ENCODE measurements at regions not wholly inside any gene's neighbourhood (a gene's known extent, or its start where the extent isn't known, plus 50 kb on each side); places are given as distances from the start of the nearest gene placed in this dataset.

DNA sequence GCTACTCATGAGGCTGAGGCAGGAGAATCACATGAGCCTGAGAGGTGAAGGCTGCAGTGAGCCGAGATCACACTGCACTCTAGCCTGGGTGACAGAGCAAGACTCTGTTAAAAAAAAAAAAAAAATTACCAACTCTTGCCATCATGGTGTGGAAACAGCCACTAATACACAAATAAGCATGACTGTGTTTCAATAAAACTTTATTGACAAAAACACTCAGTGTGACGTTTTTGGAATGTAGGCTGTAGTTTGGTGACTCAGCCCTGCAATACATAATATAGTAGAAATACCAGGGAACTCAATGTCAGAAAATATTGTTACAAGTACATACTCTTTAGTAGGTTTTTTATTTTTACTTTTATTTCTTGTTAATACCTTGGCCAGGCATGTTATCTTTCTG is 207.1 kb downstream of the CASP12 start:
- no peak overlapping the region for H2AFZ ChIP-seq (ENCODE audit: insufficient read depth, low read length, poor library complexity)
- no peak overlapping the region for H3K14ac ChIP-seq (ENCODE audit: low read length)
- no peak overlapping the region for H2AK5ac ChIP-seq (ENCODE audit: low read length)
- no peak overlapping the region for H2BK120ac ChIP-seq (ENCODE audit: insufficient read depth, low read length, poor library complexity)
- H3K4ac ChIP-seq (ENCODE audit: low read depth, low read length) = no peak overlapping the region
- peaks cover 2 to 4% of the 10 kb centered on the region in 2 experiments for H3K4me1 ChIP-seq (ENCODE audit: control insufficient read depth in 1 of 2, insufficient read depth in 2 of 2, low read length in 2 of 2)
- H3K79me2 ChIP-seq (ENCODE audit: control insufficient read depth, insufficient read depth, low read length, poor library complexity) = no peaks in the 10 kb centered on the region
- no peak overlapping the region for H3K9ac ChIP-seq (ENCODE audit: low read length)
- H2BK12ac ChIP-seq (ENCODE audit: low read length) = peak overlapping the region; percentile 58
- H3K4me3 ChIP-seq (ENCODE audit: low read depth, low read length) = no peak overlapping the region
- H4K12ac ChIP-seq (ENCODE audit: low read depth, low read length) = no peak overlapping the region
- no peak overlapping the region for H3K27ac ChIP-seq (ENCODE audit: low read depth, low read length)
- H2BK5ac ChIP-seq (ENCODE audit: low read depth, low read length, poor library complexity) = no peak overlapping the region
- no peak overlapping the region for H3K18ac ChIP-seq (ENCODE audit: low read length)
- H3K79me1 ChIP-seq (ENCODE audit: low read length) = no peaks in the 10 kb centered on the region
- H4K91ac ChIP-seq (ENCODE audit: low read depth, low read length) = no peak overlapping the region
- H3K4me2 ChIP-seq (ENCODE audit: low read length) = no peak overlapping the region
- no peaks in the 10 kb centered on the region for H3K36me3 ChIP-seq (ENCODE audit: control insufficient read depth in 1 of 2, insufficient read depth in 2 of 2, low read length in 2 of 2)
- no peak for DNase-seq
- no peak overlapping the region for H3K23ac ChIP-seq (ENCODE audit: low read length)
- H3K9me3 ChIP-seq (ENCODE audit: insufficient read depth, low read depth, low read length) = no peaks in the 10 kb centered on the region
- H4K8ac ChIP-seq (ENCODE audit: low read depth, low read length) = no peak overlapping the region
- no peaks in the 10 kb centered on the region for H3K27me3 ChIP-seq (ENCODE audit: insufficient read depth, low read length)
- no CpG with 5 or more reads among the region's 2 CpGs for WGBS (ENCODE audit: extremely low coverage, insufficient coverage, insufficient read length)

GRCh38 chr11:104690241-104690640 is 208.0 kb downstream of the CASP12 start:
- Histone ChIP-seq H3K36me3 (ENCODE audit: control insufficient read depth in 1 of 2, insufficient read depth in 2 of 2, low read length in 2 of 2) (no peaks in the 10 kb centered on the region), H3K79me1 (ENCODE audit: low read length) (no peaks in the 10 kb centered on the region), H3K18ac (ENCODE audit: low read length) (no peak overlapping the region), H3K4me2 (ENCODE audit: low read length) (no peak overlapping the region), H4K8ac (ENCODE audit: low read depth, low read length) (no peak overlapping the region), H4K12ac (ENCODE audit: low read depth, low read length) (no peak overlapping the region), H3K27ac (ENCODE audit: low read depth, low read length) (no peak overlapping the region), H4K91ac (ENCODE audit: low read depth, low read length) (no peak overlapping the region), H3K14ac (ENCODE audit: low read length) (no peak overlapping the region), H2BK12ac (ENCODE audit: low read length) (no peak overlapping the region), H3K4ac (ENCODE audit: low read depth, low read length) (no peak overlapping the region), H3K79me2 (ENCODE audit: control insufficient read depth, insufficient read depth, low read length, poor library complexity) (no peaks in the 10 kb centered on the region), H3K4me3 (ENCODE audit: low read depth, low read length) (no peak overlapping the region), H2BK5ac (ENCODE audit: low read depth, low read length, poor library complexity) (no peak overlapping the region), H3K9ac (ENCODE audit: low read length) (no peak overlapping the region), H2BK120ac (ENCODE audit: insufficient read depth, low read length, poor library complexity) (no peak overlapping the region), H3K27me3 (ENCODE audit: insufficient read depth, low read length) (no peaks in the 10 kb centered on the region), H3K9me3 (ENCODE audit: insufficient read depth, low read depth, low read length) (no peaks in the 10 kb centered on the region), H3K4me1 (ENCODE audit: control insufficient read depth in 1 of 2, insufficient read depth in 2 of 2, low read length in 2 of 2) (peaks cover 2 to 4% of the 10 kb centered on the region in 2 experiments), H3K23ac (ENCODE audit: low read length) (no peak overlapping the region), H2AK5ac (ENCODE audit: low read length) (no peak overlapping the region), H2AFZ (ENCODE audit: insufficient read depth, low read length, poor library complexity) (no peak overlapping the region)
- WGBS (ENCODE audit: extremely low coverage, insufficient coverage, insufficient read length) = no CpG with 5 or more reads among the region's 2 CpGs
- DNase-seq = no peak

DNA sequence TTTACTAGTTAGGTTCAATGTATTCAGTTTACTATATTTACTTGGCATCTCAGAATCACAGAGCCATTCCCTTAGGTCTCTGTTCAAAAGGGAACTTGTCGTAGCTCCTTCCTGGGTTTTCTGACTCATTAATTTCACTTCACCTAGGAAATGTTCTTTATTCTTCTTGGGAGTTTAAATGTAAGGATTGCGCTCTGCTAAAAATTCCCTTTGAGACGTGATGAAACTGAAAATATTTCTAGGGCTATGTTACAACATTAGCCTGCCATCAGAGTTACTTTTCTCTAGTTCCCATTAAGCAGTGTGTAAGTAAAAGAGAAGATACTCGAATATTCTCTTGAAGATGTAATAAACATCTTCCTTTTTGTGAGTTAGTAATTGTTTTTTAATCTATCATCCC is 209.5 kb downstream of the CASP12 start:
- Histone ChIP-seq H4K8ac (ENCODE audit: low read depth, low read length) (no peak overlapping the region), H3K4me2 (ENCODE audit: low read length) (no peak overlapping the region), H3K79me1 (ENCODE audit: low read length) (no peaks in the 10 kb centered on the region), H2BK120ac (ENCODE audit: insufficient read depth, low read length, poor library complexity) (no peak overlapping the region), H3K14ac (ENCODE audit: low read length) (no peak overlapping the region), H3K4me3 (ENCODE audit: low read depth, low read length) (no peak overlapping the region), H4K91ac (ENCODE audit: low read depth, low read length) (no peak overlapping the region), H2BK12ac (ENCODE audit: low read length) (no peak overlapping the region), H2AK5ac (ENCODE audit: low read length) (no peak overlapping the region), H3K4me1 (ENCODE audit: control insufficient read depth in 1 of 2, insufficient read depth in 2 of 2, low read length in 2 of 2) (no peaks in the 10 kb centered on the region), H2BK5ac (ENCODE audit: low read depth, low read length, poor library complexity) (no peak overlapping the region), H4K12ac (ENCODE audit: low read depth, low read length) (no peak overlapping the region), H3K36me3 (ENCODE audit: control insufficient read depth in 1 of 2, insufficient read depth in 2 of 2, low read length in 2 of 2) (no peaks in the 10 kb centered on the region), H2AFZ (ENCODE audit: insufficient read depth, low read length, poor library complexity) (no peak overlapping the region), H3K79me2 (ENCODE audit: control insufficient read depth, insufficient read depth, low read length, poor library complexity) (no peaks in the 10 kb centered on the region), H3K9ac (ENCODE audit: low read length) (no peak overlapping the region), H3K9me3 (ENCODE audit: insufficient read depth, low read depth, low read length) (no peaks in the 10 kb centered on the region), H3K23ac (ENCODE audit: low read length) (no peak overlapping the region), H3K4ac (ENCODE audit: low read depth, low read length) (no peak overlapping the region), H3K27ac (ENCODE audit: low read depth, low read length) (no peak overlapping the region), H3K27me3 (ENCODE audit: insufficient read depth, low read length) (no peaks in the 10 kb centered on the region), H3K18ac (ENCODE audit: low read length) (no peak overlapping the region)
- DNase-seq = peak in 1 of 2 donors; percentile 23
- no CpG with 5 or more reads among the region's 4 CpGs for WGBS (ENCODE audit: extremely low coverage, insufficient coverage, insufficient read length)

- Histone ChIP-seq H3K18ac (ENCODE audit: low read length) (no peak overlapping the region), H2AFZ (ENCODE audit: insufficient read depth, low read length, poor library complexity) (no peak overlapping the region), H4K8ac (ENCODE audit: low read depth, low read length) (no peak overlapping the region), H3K27me3 (ENCODE audit: insufficient read depth, low read length) (no peaks in the 10 kb centered on the region), H3K4me1 (ENCODE audit: control insufficient read depth in 1 of 2, insufficient read depth in 2 of 2, low read length in 2 of 2) (no peaks in the 10 kb centered on the region), H3K4me2 (ENCODE audit: low read length) (no peak overlapping the region), H3K79me2 (ENCODE audit: control insufficient read depth, insufficient read depth, low read length, poor library complexity) (no peaks in the 10 kb centered on the region), H3K9ac (ENCODE audit: low read length) (no peak overlapping the region), H3K79me1 (ENCODE audit: low read length) (no peaks in the 10 kb centered on the region), H4K12ac (ENCODE audit: low read depth, low read length) (no peak overlapping the region), H3K27ac (ENCODE audit: low read depth, low read length) (no peak overlapping the region), H2BK120ac (ENCODE audit: insufficient read depth, low read length, poor library complexity) (no peak overlapping the region), H2AK5ac (ENCODE audit: low read length) (no peak overlapping the region), H3K14ac (ENCODE audit: low read length) (no peak overlapping the region), H3K36me3 (ENCODE audit: control insufficient read depth in 1 of 2, insufficient read depth in 2 of 2, low read length in 2 of 2) (no peaks in the 10 kb centered on the region), H3K4ac (ENCODE audit: low read depth, low read length) (no peak overlapping the region), H3K23ac (ENCODE audit: low read length) (no peak overlapping the region), H3K4me3 (ENCODE audit: low read depth, low read length) (no peak overlapping the region), H3K9me3 (ENCODE audit: insufficient read depth, low read depth, low read length) (no peaks in the 10 kb centered on the region), H4K91ac (ENCODE audit: low read depth, low read length) (no peak overlapping the region), H2BK5ac (ENCODE audit: low read depth, low read length, poor library complexity) (no peak overlapping the region), H2BK12ac (ENCODE audit: low read length) (no peak overlapping the region)
- DNase-seq = no peak
- WGBS (ENCODE audit: extremely low coverage, insufficient coverage, insufficient read length) = no CpG with 5 or more reads among the region's 1 CpG
These were observed 216.1 kb downstream of the CASP12 start for GRCh38 chr11:104682206-104682605.

Data from trophoblast cell (in vitro differentiated cells and primary cell).